B cell (primary cell): ENCODE measurements at regions not wholly inside any gene's neighbourhood (a gene's known extent, or its start where the extent isn't known, plus 50 kb on each side); places are given as distances from the start of the nearest gene placed in this dataset.

Experiments
- ATAC-seq: fragments of 200-7000 bp; cut with Tn5 transposase; one replicate; pipeline ENCODE4 v1.10.0; 2021; ENCODE audit warnings: low read depth, mild to moderate bottlenecking, moderate number of reproducible peaks, moderate library complexity
- CTCF ChIA-PET: fragments of 350-600 bp; sonication (Branson Sonifier 250); formaldehyde crosslinking; loops from one replicate; lab custom pipeline; 2021; ENCODE audit warnings: antibody characterized with exemption, inconsistent platforms; lab: Charles Lee
- POLR2A ChIA-PET: fragments of 350-600 bp; sonication (Branson Sonifier 250); formaldehyde crosslinking; loops from one replicate; lab custom pipeline; 2021; ENCODE audit warnings: antibody characterized with exemption; lab: Charles Lee
- DNase-seq: peaks from one replicate; pipeline ENCODE4 v3.0.0; 2013
- H2AFZ ChIP-seq: 2 replicates; pipeline ENCODE4 v1.6.1; 2012; ENCODE audit warnings: mild to moderate bottlenecking, low read depth, low read length; ENCODE audit not compliant: insufficient read depth, poor library complexity, severe bottlenecking
- H3K27ac ChIP-seq, 2 donors: 1 replicate in 1 of 2; 2 replicates in 1 of 2; pipeline ENCODE4 v1.5.1; 2012 to 2013; ENCODE audit warnings: low read length in 2 of 2, mild to moderate bottlenecking in 2 of 2, moderate library complexity in 1 of 2
- H3K27me3 ChIP-seq, 4 experiments: fragments of 200-600 bp in 1 of 4; sonication (generic) in 1 of 4; replicated peaks in 1 of 4; 1 replicate in 2 of 4; 2 replicates in 2 of 4; pipeline versions ENCODE4 v1.6.1 to v1.7.0; 2013 to 2016; ENCODE audit warnings: low read length in 3 of 4, mild to moderate bottlenecking in 2 of 4, mixed read lengths in 1 of 4, moderate library complexity in 1 of 4; ENCODE audit not compliant: insufficient read depth in 4 of 4, control insufficient read depth in 3 of 4; ENCODE audit errors: control extremely low read depth in 1 of 4
- H3K36me3 ChIP-seq, 2 experiments: replicated peaks in 1 of 2; 1 replicate in 1 of 2; 2 replicates in 1 of 2; pipeline versions ENCODE4 v1.6.1 to v1.7.1; 2013; ENCODE audit warnings: low read length in 1 of 2; ENCODE audit not compliant: insufficient read depth in 2 of 2, control insufficient read depth in 1 of 2; ENCODE audit errors: control extremely low read depth in 1 of 2, extremely low read depth in 1 of 2
- H3K4me1 ChIP-seq, 2 donors: fragments of 200-600 bp in 1 of 2; sonication (generic) in 1 of 2; 1 replicate in 1 of 2; 2 replicates in 1 of 2; pipeline versions ENCODE4 v1.5.1 to v1.6.1; 2013 to 2017; ENCODE audit warnings: low read length in 2 of 2; ENCODE audit not compliant: control insufficient read depth in 2 of 2, insufficient read depth in 2 of 2
- H3K4me2 ChIP-seq: replicated peaks from 2 replicates; pipeline ENCODE3; 2012; ENCODE audit warnings: mild to moderate bottlenecking, low read depth, low read length; ENCODE audit not compliant: poor library complexity, severe bottlenecking
- H3K4me3 ChIP-seq, 5 experiments: fragments of 200-600 bp in 1 of 5; sonication (generic) in 1 of 5; 1 replicate in 3 of 5; 2 replicates in 2 of 5; pipeline versions ENCODE4 v1.5.1 to v1.7.0; 2011 to 2016; ENCODE audit warnings: low read length in 4 of 5, mild to moderate bottlenecking in 4 of 5, low read depth in 2 of 5, control low read depth in 1 of 5, moderate library complexity in 1 of 5; ENCODE audit not compliant: insufficient read depth in 1 of 5; ENCODE audit errors: control extremely low read depth in 1 of 5, extremely low read depth in 1 of 5
- H3K79me2 ChIP-seq: fragments of 200-600 bp; sonication (generic); one replicate; pipeline ENCODE4 v1.6.0; 2016; ENCODE audit warnings: low read length; ENCODE audit not compliant: control insufficient read depth, insufficient read depth
- H3K9ac ChIP-seq: fragments of 200-600 bp; sonication (generic); 2 replicates; pipeline ENCODE4 v1.6.1; 2017; ENCODE audit warnings: mild to moderate bottlenecking, low read length, moderate library complexity
- H3K9me3 ChIP-seq, 3 donors: one replicate each; pipeline versions ENCODE4 v1.6.1 to v1.7.1; 2013; ENCODE audit warnings: low read length in 2 of 3; ENCODE audit not compliant: control insufficient read depth in 2 of 3, insufficient read depth in 1 of 3; ENCODE audit errors: control extremely low read depth in 1 of 3
- H4K20me1 ChIP-seq: 2 replicates; pipeline ENCODE4 v1.6.0; 2012; ENCODE audit warnings: mild to moderate bottlenecking, low read length; ENCODE audit not compliant: insufficient read depth, control insufficient read depth, poor library complexity, severe bottlenecking
- H3K27ac Mint-ChIP-seq: one replicate; pipeline ENCODE4 v1.8.0; 2021; ENCODE audit warnings: mixed read lengths
- H3K27me3 Mint-ChIP-seq: one replicate; pipeline ENCODE4 v1.8.0; 2021; ENCODE audit warnings: mixed read lengths
- H3K4me1 Mint-ChIP-seq: one replicate; pipeline ENCODE4 v1.8.0; 2021; ENCODE audit warnings: mixed read lengths
- H3K4me3 Mint-ChIP-seq: one replicate; pipeline ENCODE4 v1.8.0; 2021; ENCODE audit warnings: mixed read lengths
- H3K9me3 Mint-ChIP-seq: one replicate; pipeline ENCODE4 v1.8.0; 2022; ENCODE audit warnings: mixed read lengths; ENCODE audit not compliant: insufficient read depth
- CTCF ChIP-seq: fragments of 200-600 bp; IDR thresholded peaks from one replicate; pipeline ENCODE4 v1.8.0; 2022; ENCODE audit warnings: antibody characterized with exemption, mild to moderate bottlenecking
- EZH2 ChIP-seq: IDR thresholded peaks from 2 replicates; pipeline ENCODE4 v1.6.1; 2012; ENCODE audit warnings: borderline replicate concordance, low read depth, mild to moderate bottlenecking, moderate library complexity, low read length; ENCODE audit not compliant: insufficient read depth, poor library complexity, severe bottlenecking
- WGBS: methylation state at CpG from one replicate; pipeline ENCODE4 v1.1.5; 2013; ENCODE audit warnings: missing lambda C conversion rate; ENCODE audit not compliant: insufficient coverage; 5-methylcytosine and 5-hydroxymethylcytosine counted together
- intact Hi-C: fragments of 100-400 bp; cut with micrococcal nuclease; formaldehyde crosslinking; loops from one replicate; pipeline ENCODE4 v1.10.0; 2022

GRCh38 chr11:23284631-23285030, 424.4 kb upstream of the CCDC179 start:
- ATAC-seq (no peak), DNase-seq (no peak)
- no peak overlapping the region for H3K27ac ChIP-seq
- no peak overlapping the region for H3K4me2 ChIP-seq
- no peaks in the 10 kb centered on the region for H3K79me2 ChIP-seq
- no peaks in the 10 kb centered on the region for H3K4me1 Mint-ChIP-seq
- intact Hi-C loops, result no loop called here
- no peak overlapping the region for H3K9ac ChIP-seq
- CTCF ChIA-PET, result no interaction called here
- peaks cover 0 to 1% (median 0%) of the 10 kb centered on the region in 3 donors for H3K9me3 ChIP-seq
- POLR2A ChIA-PET, result no interaction called here
- H3K27ac Mint-ChIP-seq, result no peak overlapping the region
- no peaks in the 10 kb centered on the region for H3K36me3 ChIP-seq
- H2AFZ ChIP-seq, result no peak overlapping the region
- H3K9me3 Mint-ChIP-seq, result no peaks in the 10 kb centered on the region
- no peaks in the 10 kb centered on the region for H3K27me3 ChIP-seq
- H4K20me1 ChIP-seq, result no peaks in the 10 kb centered on the region
- H3K4me1 ChIP-seq, result no peaks in the 10 kb centered on the region
- no peak overlapping the region for H3K4me3 ChIP-seq
- no peak overlapping the region for H3K4me3 Mint-ChIP-seq
- TF ChIP-seq CTCF (no peak), EZH2 (no peak)
- H3K27me3 Mint-ChIP-seq, result no peaks in the 10 kb centered on the region

- Histone ChIP-seq H3K4me3 (no peak overlapping the region), H2AFZ (no peak overlapping the region), H3K27ac (no peak overlapping the region), H3K36me3 (no peaks in the 10 kb centered on the region), H3K9ac (no peak overlapping the region), H3K4me2 (no peak overlapping the region), H3K27me3 (no peaks in the 10 kb centered on the region), H4K20me1 (no peaks in the 10 kb centered on the region), H3K4me1 (no peaks in the 10 kb centered on the region), H3K79me2 (no peaks in the 10 kb centered on the region), H3K9me3 (peaks cover 0 to 1% (median 0%) of the 10 kb centered on the region in 3 donors)
- no peak overlapping the region for H3K27ac Mint-ChIP-seq
- intact Hi-C loops, result no loop called here
- POLR2A ChIA-PET, result no interaction called here
- H3K4me3 Mint-ChIP-seq, result no peak overlapping the region
- WGBS, result no CpG with 5 or more reads among the region's 1 CpG
- DNase-seq, result no peak
- H3K9me3 Mint-ChIP-seq, result no peaks in the 10 kb centered on the region
- no peaks in the 10 kb centered on the region for H3K27me3 Mint-ChIP-seq
- no peak for TF ChIP-seq EZH2
- no peak for TF ChIP-seq CTCF
- ATAC-seq, result no peak
- CTCF ChIA-PET, result interaction anchor here (0.5 kb wide), 1 partner anchor 1735 kb away, joined by 3 read pairs; no protein-coding TSS in a partner anchor
- H3K4me1 Mint-ChIP-seq, result no peaks in the 10 kb centered on the region
Measured at GRCh38 chr11:23288003-23288783, 427.9 kb upstream of the CCDC179 start.
